Endometrial microvascular endothelial cells (primary cell): ENCODE measurements at regions not wholly inside any gene's neighbourhood (a gene's known extent, or its start where the extent isn't known, plus 50 kb on each side); places are given as distances from the start of the nearest gene placed in this dataset.
"Not testable (repeated sequence)": the region's sequence is repeated elsewhere in the genome, so short reads cannot be mapped to it uniquely, and the experiment has no call there.

Source experiments
- in situ Hi-C: cut with HindIII; loops from 2 replicates; pipeline ENCODE4 v1.10.0; 2017; ENCODE audit warnings: low sequenced_read_pairs, low pct_unique_long_range_greater_than_20kb; ENCODE audit errors: inconsistent ontology term

DNA sequence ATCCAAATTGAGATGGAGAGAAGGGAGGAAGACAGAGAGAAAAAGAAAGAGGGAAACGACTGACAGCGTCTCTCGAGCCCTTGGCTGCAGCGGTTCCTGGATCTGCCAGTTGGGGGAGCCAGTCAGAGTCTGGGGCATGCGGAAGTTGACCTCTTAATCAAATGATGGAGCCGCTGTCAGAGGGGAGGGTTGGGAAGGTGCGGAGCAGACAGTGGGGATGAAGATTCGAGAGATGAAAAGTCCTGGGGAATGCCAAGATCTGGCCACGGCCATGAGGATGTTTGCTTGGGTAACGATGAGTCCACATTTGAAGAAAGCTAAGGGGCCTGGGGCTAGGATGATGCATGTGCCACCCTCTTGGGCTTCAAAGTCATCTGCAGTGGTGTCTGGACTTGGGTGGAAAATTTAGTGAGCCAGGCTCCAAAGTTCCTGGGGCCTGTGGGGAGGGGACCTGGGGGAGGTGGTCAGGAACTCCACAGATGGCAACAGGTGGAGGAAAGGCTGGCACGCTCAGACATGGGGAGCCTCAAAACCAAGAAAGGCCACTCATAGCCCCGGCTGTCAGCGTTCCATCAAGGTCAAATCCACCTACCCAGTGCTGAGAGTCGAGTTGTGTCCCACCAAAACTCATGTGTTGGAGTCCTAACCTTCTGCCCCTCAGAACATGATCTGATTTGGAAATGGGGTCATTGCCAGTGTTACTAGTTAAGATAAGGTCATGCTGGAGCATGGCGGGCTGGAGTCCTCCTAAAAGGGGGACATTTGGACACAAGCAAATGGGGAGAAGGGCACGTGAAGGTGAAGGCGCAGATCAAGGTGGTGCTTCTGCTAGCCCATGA, 200.1 kb downstream of the NDUFA10 start:
- in situ Hi-C loops: no loop called here

DNA sequence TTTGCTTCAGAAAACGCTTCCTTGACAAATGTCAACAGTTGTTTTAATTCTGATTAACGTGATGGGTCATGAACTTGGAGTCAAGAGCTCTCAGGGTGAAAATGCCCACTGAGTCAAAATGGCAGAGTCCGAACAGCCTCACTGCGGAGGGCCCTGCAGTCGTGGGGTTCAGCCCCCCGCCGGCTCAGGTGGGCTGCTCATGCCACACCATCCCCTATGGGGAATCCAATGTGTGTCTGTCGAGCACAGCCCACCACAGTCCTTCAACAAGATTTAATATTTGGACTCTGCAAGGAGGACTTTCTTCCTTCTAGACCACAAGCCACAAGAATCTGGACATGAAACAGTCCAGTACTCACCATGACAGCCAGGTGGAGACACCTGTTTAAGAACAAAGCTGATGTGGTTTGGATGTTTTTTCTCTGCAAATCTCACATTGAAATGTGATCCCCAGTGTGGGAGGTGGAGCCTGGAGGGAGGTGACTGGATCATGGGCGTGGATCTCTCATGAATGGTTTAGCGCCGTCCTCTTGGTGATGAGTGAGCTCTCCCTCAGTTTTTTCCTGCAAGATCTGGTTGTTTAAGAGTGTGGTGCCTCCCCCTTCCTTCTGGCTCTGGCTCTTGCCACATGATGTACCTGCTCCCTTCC, 201.0 kb downstream of the NDUFA10 start:
- in situ Hi-C loops: no loop called here

DNA sequence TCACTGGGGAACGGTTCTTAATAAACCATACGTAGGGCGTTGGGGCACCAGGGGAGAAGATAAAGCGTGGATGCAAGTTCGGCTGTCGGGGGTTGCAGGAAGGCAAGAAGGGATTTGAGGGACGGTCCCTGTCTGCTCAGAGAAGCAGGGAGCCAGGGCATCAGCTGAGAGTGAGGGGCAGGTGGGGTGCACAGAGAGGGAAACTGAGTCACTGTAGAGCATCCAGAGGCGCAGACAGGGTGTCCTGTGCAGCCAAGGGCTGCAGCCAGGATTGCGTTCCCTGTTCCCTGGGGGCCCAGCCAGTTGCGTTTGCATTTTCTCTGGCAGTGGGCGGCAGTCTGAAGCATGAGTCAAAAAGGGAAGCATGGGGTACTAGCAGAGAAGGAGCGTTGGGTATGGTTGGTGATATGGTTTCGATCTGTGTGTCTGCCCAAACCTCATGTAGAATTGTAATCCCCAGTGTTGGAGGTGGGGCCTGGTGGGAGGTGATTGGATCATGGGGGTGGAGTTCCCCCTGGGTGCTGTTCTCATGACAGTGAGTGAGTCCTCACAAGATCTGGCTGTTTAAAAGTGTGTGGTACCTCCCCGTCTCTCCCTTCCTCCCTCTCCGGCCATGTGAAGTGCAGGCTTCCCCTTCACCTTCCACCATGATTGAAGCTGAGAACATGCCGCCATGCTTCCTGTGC, 202.9 kb downstream of the NDUFA10 start:
- in situ Hi-C loops: no loop called here

DNA sequence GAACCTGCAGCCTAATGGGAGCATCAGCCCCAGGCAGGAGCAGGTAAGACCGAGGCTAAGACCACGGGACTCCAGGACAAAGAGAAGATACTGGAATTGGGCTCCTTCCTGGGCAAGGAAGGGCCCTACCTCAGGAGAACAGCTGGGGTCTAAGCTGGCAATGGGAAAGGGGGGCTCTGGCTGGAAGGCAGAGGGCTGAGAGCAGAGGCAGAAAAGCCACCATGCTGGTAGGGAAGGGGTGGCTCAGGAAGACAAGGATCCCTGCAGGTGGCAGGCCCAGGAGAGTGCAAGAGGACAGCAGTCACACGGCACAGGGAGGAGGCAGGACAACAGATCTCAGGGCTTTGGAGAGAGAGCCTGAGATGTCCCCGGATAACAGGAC, 203.5 kb downstream of the NDUFA10 start:
- in situ Hi-C loops: no loop called here

DNA sequence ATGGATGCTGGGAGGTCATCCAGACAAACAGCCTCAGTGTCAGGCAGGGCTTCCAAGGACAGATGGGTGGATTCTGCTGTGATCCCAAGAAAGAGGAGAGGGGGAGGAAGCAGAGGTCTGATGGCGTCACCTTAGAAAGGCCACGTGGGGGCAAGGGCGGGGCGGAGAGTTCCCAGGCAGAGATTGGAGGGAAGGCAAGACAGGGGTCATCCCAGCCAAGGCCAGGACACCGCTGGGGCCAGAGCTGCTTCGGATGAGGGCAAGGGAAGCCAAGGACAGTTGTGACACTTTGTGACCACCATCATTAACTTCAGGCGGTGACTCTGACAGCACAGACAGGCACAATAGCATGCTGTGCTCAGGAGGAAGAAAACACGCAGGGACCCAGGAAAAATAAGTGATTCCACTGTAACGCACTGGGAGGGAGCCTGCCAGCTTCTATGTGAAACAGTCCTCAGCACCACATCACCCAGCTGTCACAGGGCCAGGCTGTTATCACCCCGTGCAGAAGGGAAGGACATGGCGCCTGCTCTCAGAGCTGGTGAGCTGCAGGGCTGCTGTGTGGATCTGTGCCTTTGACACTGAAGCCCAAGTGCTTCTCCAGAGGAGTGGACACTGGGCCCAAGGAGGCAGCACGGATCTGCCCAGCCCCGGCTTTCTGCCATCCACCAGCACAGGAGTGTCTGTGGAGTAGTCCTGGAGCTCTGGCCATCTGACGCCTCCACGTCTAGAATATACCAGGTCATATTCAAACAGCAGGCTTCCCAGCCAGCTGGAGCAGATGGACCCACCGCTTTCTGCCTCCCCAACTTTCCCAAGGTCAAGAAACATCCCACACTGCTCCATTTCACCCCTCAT, 204.1 kb downstream of the NDUFA10 start:
- in situ Hi-C loops: no loop called here

DNA sequence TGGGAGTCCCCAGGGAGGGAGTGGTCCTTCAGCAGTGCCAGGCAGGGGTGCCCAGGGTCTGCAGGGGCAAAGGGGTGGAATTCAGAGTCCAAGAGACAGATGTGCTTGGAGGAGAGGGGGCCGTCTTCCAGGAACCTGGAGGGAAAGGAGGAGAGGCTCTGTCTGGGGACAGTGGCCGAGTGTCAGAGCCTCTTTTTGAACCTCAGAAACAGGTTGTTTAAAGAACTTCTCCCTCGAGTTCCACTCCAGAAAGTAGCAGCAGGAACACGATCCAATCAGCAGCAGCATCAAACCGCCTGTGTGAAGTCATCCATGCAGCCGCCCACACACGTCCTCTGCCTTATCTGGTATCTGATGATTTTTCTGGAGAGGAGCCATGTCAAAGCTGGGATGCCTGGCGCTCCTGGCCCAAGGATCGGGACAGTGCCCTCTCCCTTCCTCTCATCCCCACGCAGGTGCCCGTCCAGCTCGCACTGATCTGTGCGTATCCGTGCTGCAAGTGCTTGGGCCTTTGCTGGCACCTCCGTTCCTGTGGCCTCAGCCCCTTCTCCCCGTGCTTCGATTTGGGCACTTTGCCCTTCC, 205.1 kb downstream of the NDUFA10 start:
- in situ Hi-C loops: no loop called here

GRCh38 chr2:239819091-239819973, 205.8 kb downstream of the NDUFA10 start:
- in situ Hi-C loops: no loop called here

DNA sequence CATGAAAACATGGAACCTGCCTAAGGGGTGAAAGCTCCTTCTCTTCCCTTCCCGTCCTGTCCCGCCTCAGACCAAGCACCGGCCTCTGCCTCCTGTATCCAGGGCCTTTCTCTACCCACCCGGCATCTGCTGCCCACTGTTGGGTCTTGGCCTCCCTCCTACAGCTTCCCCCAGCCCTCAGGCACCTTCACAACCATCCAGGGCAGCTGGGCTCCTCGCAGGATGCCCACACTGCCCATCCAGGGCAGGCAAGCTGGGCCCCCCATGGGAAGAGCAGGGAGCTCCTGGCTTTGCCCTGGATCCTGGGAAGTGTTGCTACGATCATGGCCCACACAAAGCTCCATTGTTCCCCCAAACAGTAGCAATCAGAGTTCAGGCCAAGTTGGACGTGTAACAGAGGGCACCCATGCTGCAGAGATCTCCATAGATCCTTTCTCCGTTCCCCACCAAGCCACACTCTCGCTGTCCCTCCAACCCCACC, 206.6 kb downstream of the NDUFA10 start:
- in situ Hi-C loops: no loop called here

- in situ Hi-C loops: no loop called here
Measured at GRCh38 chr2:239818086-239818485, 207.1 kb downstream of the NDUFA10 start.

DNA sequence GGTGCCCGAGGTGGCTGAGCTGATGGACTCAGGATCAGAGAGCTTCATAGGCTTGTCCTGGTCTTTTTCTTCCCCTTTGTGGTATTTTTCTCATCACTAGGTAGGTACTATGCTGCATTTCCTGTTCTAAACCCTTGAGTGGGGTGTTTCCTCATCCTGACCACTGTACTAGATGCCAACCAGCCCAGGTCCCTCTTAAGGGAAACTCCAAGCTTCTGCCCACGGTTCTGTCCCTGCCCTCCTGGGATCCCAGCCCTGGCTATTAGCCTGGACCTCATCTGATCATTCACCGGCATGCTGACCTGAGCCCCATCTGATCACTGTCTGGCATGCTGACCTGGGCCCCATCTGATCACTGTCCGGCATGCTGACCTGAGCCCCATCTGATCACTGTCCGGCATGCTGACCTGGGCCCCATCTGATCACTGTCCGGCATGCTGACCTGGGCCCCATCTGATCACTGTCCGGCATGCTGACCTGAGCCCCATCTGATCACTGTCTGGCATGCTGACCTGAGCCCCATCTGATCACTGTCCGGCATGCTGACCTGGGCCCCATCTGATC, 207.6 kb downstream of the NDUFA10 start:
- in situ Hi-C loops: not testable (repeated sequence)

- in situ Hi-C loops: no loop called here
Measured at GRCh38 chr2:239816576-239817467, 208.3 kb downstream of the NDUFA10 start.

GRCh38 chr2:239815671-239816070, 209.5 kb downstream of the NDUFA10 start:
- in situ Hi-C loops: no loop called here

DNA sequence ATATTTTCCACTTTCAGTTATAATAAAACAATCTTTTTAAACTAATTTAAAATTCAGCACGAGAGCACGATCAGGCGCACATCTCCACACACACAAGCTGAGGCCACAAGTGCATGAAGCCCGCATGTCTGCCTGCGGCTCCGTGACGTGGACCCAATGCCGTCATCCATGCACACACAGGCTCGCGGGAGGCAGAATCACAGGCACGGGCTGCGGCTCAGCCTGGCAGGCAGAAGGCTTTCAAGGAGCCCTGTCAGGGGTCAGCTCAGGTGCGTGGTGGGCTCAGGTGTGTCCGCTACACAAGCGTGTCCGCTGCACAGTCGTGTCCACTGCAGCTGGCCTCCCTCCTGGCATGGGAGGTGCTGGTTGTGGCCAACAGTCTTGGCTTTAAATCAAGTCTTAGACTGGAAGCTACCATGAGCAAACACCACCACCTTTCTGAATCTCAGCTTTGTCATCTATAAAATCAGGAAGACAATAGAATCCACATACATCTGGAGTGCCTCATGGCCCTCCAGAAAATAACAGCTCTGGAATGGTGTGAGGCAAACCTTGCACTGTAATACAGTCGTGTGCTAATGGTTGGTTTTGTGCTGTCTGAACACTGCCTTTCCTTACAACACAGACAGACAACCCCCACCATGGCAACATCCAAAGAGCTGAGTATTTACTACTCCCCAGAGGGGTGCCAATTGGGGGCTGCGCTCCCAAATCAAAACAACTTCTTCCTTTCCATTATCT, 210.1 kb downstream of the NDUFA10 start:
- in situ Hi-C loops: no loop called here

DNA sequence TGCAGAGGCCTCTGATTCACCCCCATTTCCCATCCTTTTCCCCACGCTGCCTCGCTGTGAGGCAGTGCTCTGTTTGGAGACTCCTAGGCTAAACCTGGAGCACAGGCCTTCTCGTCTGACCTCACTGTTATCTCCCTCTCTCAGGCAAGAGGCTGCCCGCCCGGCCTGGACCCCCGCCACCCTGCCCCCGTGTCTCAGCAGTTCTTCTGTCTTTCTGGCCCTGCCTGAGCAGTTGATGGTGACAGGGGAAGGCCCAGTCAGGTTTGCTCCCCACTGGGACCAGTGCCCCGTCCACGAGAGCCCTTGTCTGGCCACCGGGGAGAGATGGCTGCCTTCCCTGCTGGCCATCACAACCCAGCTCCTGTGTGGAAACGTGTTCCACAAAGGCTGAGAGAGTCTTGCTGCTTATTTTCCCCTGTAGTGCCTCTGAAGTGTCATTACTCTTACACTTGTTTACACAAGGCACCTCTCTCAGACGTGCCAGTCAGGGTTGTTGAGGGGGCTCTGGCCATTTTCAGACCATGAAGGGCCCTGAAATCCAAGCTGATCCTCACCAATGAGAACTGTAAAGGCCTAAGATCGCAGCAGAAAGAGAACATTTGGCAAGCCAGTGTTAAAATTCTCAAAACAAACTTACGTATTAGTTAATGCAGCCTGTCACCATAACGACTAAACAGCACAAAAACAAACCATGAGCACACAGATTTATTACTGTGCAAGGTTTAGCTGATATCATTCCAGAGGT, 210.9 kb downstream of the NDUFA10 start:
- in situ Hi-C loops: no loop called here
